HG03521 (cell line): ENCODE measurements at regions not wholly inside any gene's neighbourhood (a gene's known extent, or its start where the extent isn't known, plus 50 kb on each side); places are given as distances from the start of the nearest gene placed in this dataset.

ENCODE experiments used
- ATAC-seq: cut with Tn5 transposase; IDR thresholded peaks from one replicate; pipeline ENCODE4 v1.9.1; 2021; ENCODE audit warnings: mild to moderate bottlenecking, moderate library complexity; ENCODE audit not compliant: unreplicated experiment

DNA sequence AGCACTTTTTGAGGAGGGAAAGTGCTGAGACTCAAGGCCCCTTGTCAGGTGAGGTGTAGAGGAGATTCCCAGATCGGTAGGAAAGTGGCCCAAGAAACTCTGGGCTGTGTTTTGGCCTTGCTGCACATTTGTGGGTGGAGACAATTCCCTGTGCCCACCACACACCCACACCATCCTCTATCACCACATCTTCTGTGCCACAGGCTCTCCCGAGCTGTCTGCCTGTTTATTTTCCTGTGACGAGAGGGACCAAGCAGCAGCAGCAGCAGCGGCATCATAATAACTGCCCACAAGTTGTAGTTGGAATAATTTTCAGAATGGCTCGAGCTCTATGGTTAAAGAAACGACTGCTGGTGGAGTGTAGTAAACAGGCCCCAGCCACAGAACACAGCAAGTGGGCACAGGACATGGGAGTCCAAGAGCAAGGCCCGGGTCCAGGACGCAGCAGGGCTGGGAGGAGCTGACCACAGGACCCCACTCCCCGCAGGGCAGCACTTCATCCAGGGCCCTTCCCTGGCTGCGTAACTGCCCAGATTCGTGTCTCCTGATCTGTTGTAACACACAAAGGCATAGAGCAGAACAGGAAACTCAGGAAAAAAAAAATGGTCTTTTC, 55.6 kb upstream of the BCL2L14 start:
- ATAC-seq, result no peak

GRCh38 chr12:12016284-12017100, 54.2 kb upstream of the BCL2L14 start:
- ATAC-seq, result no peak

DNA sequence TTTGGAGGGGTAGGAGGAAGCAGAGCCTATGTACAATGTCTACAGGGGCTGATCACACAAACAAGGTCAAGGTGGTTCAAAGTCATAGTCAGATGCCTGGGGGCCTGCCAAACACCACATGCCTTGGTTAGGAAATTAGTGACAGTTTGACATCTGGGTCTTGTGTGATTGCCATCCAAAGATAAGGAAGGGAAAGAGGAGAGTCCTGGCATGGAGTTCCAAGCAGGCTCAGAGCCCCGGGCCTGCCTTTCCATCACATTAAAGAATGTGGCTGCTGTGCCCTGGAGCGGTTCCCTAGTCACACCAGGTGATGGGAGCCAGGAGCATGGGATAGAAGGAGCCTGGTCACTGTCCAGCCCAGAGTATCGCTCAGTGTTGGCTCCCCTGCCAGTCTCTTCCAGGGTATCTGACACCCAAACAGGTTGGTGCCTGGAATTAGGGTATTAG, 53.6 kb upstream of the BCL2L14 start:
- ATAC-seq, result no peak

DNA sequence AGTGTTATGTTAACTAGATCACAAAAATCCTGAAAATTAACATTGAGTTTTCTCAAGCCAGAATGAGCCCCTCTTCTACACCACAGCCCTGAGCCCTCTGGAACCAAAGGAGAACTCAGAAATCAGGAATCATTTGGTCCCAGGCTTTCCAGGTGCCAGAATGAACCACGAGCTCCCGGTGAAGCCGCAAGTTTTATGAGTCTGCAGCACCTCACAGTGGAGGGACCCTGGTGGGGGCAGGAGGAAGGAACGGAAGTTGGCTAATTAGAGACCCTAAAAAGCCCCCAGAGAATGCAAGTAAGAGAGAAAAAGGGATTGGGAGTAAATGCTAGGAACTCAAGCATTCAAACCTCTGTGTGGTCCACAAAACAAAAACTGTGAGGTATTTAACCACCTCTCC, 52.9 kb upstream of the BCL2L14 start:
- ATAC-seq, result no peak

- ATAC-seq, result no peak
Observed at GRCh38 chr12:12018454-12018853, 52.3 kb upstream of the BCL2L14 start.

- ATAC-seq, result no peak
Observed at GRCh38 chr12:12019881-12020280, 50.9 kb upstream of the BCL2L14 start.

DNA sequence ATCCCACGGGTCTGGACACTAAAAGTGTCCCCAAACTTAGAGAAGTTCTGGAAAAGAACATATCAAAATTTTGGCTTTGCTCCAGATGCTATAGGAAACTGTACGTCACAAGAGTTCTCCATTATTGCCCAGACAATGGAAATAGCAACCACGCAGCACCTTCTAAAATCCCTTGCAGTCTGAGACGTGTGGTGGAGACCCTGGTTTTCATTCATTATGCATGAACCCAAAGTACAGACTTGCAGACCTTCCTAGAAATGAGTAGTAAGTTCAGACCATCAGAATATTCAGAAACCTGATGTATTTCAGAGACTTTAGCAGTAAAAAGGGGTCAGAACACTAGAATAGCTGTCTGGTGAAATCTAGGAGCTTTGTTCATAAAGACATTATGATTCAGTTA, 50.0 kb upstream of the BCL2L14 start:
- no peak for ATAC-seq
